IMR-90 (cell line): ENCODE measurements at regions not wholly inside any gene's neighbourhood (a gene's known extent, or its start where the extent isn't known, plus 50 kb on each side); places are given as distances from the start of the nearest gene placed in this dataset.

Experiments used
- ATAC-seq: fragments of 200-7000 bp; cut with Tn5 transposase; 2 replicates; pipeline ENCODE4 v1.9.1; 2020; ENCODE audit warnings: low read depth, mild to moderate bottlenecking, moderate library complexity
- BruUV-seq: library from RNA; stranded (reverse); fragments of 400-500 nt; replicated peaks from 2 replicates; lab custom pipeline; 2021; lab: Mats Ljungman, UMichigan
- CTCF ChIA-PET: fragments of 300-600 bp; formaldehyde crosslinking; extraction: SDS; loops from one replicate; lab custom pipeline; 2021; ENCODE audit warnings: antibody characterized with exemption; lab: Yijun Ruan, JAX
- POLR2A ChIA-PET: fragments of 300-600 bp; sonication (Branson Sonifier 250); formaldehyde crosslinking; loops from one replicate; lab custom pipeline; 2022; ENCODE audit warnings: antibody characterized with exemption; ENCODE audit not compliant: unreplicated experiment; lab: Charles Lee
- DNase-seq: peaks from one replicate; pipeline ENCODE4 v3.0.0; 2013
- H2AFZ ChIP-seq: replicated peaks from 2 replicates; pipeline ENCODE3; 2013; ENCODE audit warnings: low read length, mild to moderate bottlenecking; ENCODE audit not compliant: poor library complexity
- H2AK5ac ChIP-seq: 2 replicates; pipeline ENCODE4 v1.6.1; 2013; ENCODE audit warnings: low read depth, low read length, inconsistent platforms
- H2AK9ac ChIP-seq: replicated peaks from 2 replicates; pipeline ENCODE3; 2013; ENCODE audit warnings: mild to moderate bottlenecking, low read depth, low read length, moderate library complexity; ENCODE audit not compliant: poor library complexity
- H2BK120ac ChIP-seq: 2 replicates; pipeline ENCODE4 v1.6.1; 2013; ENCODE audit warnings: low read depth, low read length, inconsistent platforms
- H2BK15ac ChIP-seq: 3 replicates; pipeline ENCODE4 v1.6.1; 2013; ENCODE audit warnings: low read depth, low read length, inconsistent platforms
- H2BK20ac ChIP-seq: 2 replicates; pipeline ENCODE4 v1.6.1; 2013; ENCODE audit warnings: low read depth, mild to moderate bottlenecking, inconsistent platforms, low read length, moderate library complexity
- H2BK5ac ChIP-seq: 2 replicates; pipeline ENCODE4 v1.6.1; 2013; ENCODE audit warnings: mild to moderate bottlenecking, low read depth, low read length, inconsistent platforms; ENCODE audit not compliant: poor library complexity, severe bottlenecking
- H3K14ac ChIP-seq: replicated peaks from 2 replicates; pipeline ENCODE4 v1.6.1; 2013; ENCODE audit warnings: low read depth, low read length, inconsistent platforms
- H3K18ac ChIP-seq: 2 replicates; pipeline ENCODE4 v1.6.1; 2013; ENCODE audit warnings: low read depth, low read length, control low read depth
- H3K23ac ChIP-seq: 2 replicates; pipeline ENCODE4 v1.6.1; 2013; ENCODE audit warnings: low read depth, low read length, inconsistent platforms
- H3K27ac ChIP-seq: 2 replicates; pipeline ENCODE4 v1.5.1; 2013; ENCODE audit warnings: mild to moderate bottlenecking, control low read depth, low read length; ENCODE audit not compliant: insufficient read depth
- H3K27me3 ChIP-seq: 2 replicates; pipeline ENCODE4 v1.6.1; 2013; ENCODE audit warnings: low read length; ENCODE audit not compliant: control insufficient read depth, insufficient read depth
- H3K36me3 ChIP-seq: 2 replicates; pipeline ENCODE4 v1.6.1; 2013; ENCODE audit warnings: low read length, mixed read lengths; ENCODE audit not compliant: control insufficient read depth, insufficient read depth
- H3K4ac ChIP-seq: 2 replicates; pipeline ENCODE4 v1.6.1; 2013; ENCODE audit warnings: low read depth, low read length, inconsistent platforms
- H3K4me1 ChIP-seq: 2 replicates; pipeline ENCODE4 v1.6.1; 2013; ENCODE audit warnings: low read length, mixed read lengths; ENCODE audit not compliant: control insufficient read depth, insufficient read depth
- H3K4me2 ChIP-seq: 2 replicates; pipeline ENCODE4 v1.6.1; 2013; ENCODE audit warnings: low read depth, mild to moderate bottlenecking, control low read depth, low read length, moderate library complexity
- H3K4me3 ChIP-seq: 2 replicates; pipeline ENCODE4 v1.5.1; 2013; ENCODE audit warnings: low read depth, mild to moderate bottlenecking, control low read depth, low read length, moderate library complexity; ENCODE audit not compliant: insufficient read depth
- H3K56ac ChIP-seq: 2 replicates; pipeline ENCODE4 v1.6.1; 2013; ENCODE audit warnings: low read length, inconsistent platforms; ENCODE audit not compliant: insufficient read depth; ENCODE audit errors: extremely low read depth
- H3K79me1 ChIP-seq, 2 experiments: 2 replicates each; pipeline ENCODE4 v1.6.1; 2013; ENCODE audit warnings: low read length in 2 of 2, inconsistent platforms in 1 of 2, low read depth in 1 of 2
- H3K9ac ChIP-seq: 2 replicates; pipeline ENCODE4 v1.6.1; 2013; ENCODE audit warnings: low read depth, low read length, control low read depth
- H3K9me1 ChIP-seq: 2 replicates; pipeline ENCODE4 v1.6.1; 2013; ENCODE audit warnings: low read length, inconsistent platforms; ENCODE audit not compliant: insufficient read depth
- H3K9me3 ChIP-seq: 2 replicates; pipeline ENCODE4 v1.6.1; 2013; ENCODE audit warnings: low read length; ENCODE audit not compliant: control insufficient read depth, insufficient read depth
- H4K20me1 ChIP-seq: 2 replicates; pipeline ENCODE4 v1.6.1; 2013; ENCODE audit warnings: low read length, inconsistent platforms; ENCODE audit not compliant: insufficient read depth
- H4K5ac ChIP-seq: 2 replicates; pipeline ENCODE4 v1.6.1; 2013; ENCODE audit warnings: mild to moderate bottlenecking, low read depth, low read length, control low read depth
- H4K8ac ChIP-seq, 2 experiments: 2 replicates each; pipeline ENCODE4 v1.6.1; 2013; ENCODE audit warnings: low read depth in 2 of 2, low read length in 2 of 2, control low read depth in 1 of 2, inconsistent platforms in 1 of 2
- H4K91ac ChIP-seq: 2 replicates; pipeline ENCODE4 v1.6.1; 2013; ENCODE audit warnings: low read depth, low read length, inconsistent platforms; ENCODE audit not compliant: insufficient read depth
- CEBPB ChIP-seq: IDR thresholded peaks from 2 replicates; pipeline ENCODE4 v1.6.1; 2012; ENCODE audit warnings: low read depth, low read length, improper control_type of control experiment
- CHD1 ChIP-seq: IDR thresholded peaks from 2 replicates; pipeline ENCODE4 v1.6.1; 2012; ENCODE audit warnings: low read depth, low read length, improper control_type of control experiment
- MAFK ChIP-seq: IDR thresholded peaks from 2 replicates; pipeline ENCODE4 v1.6.1; 2012; ENCODE audit warnings: low read depth, low read length, improper control_type of control experiment
- MAZ ChIP-seq: IDR thresholded peaks from 2 replicates; pipeline ENCODE4 v1.6.1; 2012; ENCODE audit warnings: low read depth, mild to moderate bottlenecking, low read length, improper control_type of control experiment, moderate library complexity, borderline replicate concordance
- MXI1 ChIP-seq: IDR thresholded peaks from 2 replicates; pipeline ENCODE4 v1.6.1; 2012; ENCODE audit warnings: low read depth, mild to moderate bottlenecking, low read length, moderate library complexity, borderline replicate concordance
- NFE2L2 ChIP-seq: fragments of 150-350 bp; IDR thresholded peaks from 2 replicates; pipeline ENCODE4 v1.6.1; 2016; ENCODE audit warnings: low read depth, mild to moderate bottlenecking, low read length
- POLR2A ChIP-seq: IDR thresholded peaks from 2 replicates; pipeline ENCODE4 v1.6.1; 2012; ENCODE audit warnings: mild to moderate bottlenecking, low read depth, low read length
- RAD21 ChIP-seq: IDR thresholded peaks from 2 replicates; pipeline ENCODE4 v1.6.1; 2012; ENCODE audit warnings: low read length, improper control_type of control experiment
- RCOR1 ChIP-seq: IDR thresholded peaks from 2 replicates; pipeline ENCODE4 v1.6.1; 2012; ENCODE audit warnings: mild to moderate bottlenecking, low read length, improper control_type of control experiment; ENCODE audit not compliant: insufficient replicate concordance
- RFX5 ChIP-seq: IDR thresholded peaks from 2 replicates; pipeline ENCODE4 v1.8.0; 2012; ENCODE audit warnings: low read depth, mild to moderate bottlenecking, low read length, moderate library complexity
- SMC3 ChIP-seq: fragments of 150-350 bp; IDR thresholded peaks from 2 replicates; pipeline ENCODE4 v1.6.1; 2016; ENCODE audit warnings: low read depth, mild to moderate bottlenecking, antibody characterized with exemption, low read length, moderate library complexity
- whole genome bisulfite sequencing, 2 experiments: methylation state at CpG; one replicate each; pipeline versions ENCODE4 v1.1.5 to v1.1.7; 2013; ENCODE audit warnings: missing lambda C conversion rate in 2 of 2; ENCODE audit not compliant: insufficient read length in 1 of 2; ENCODE audit errors: extremely low coverage in 2 of 2; 5-methylcytosine and 5-hydroxymethylcytosine counted together
- dilution Hi-C: fragments of 300-500 bp; cut with HindIII; formaldehyde crosslinking; loops from one replicate; pipeline ENCODE4 v1.14.3; 2018; ENCODE audit warnings: low sequenced_read_pairs; ENCODE audit not compliant: unreplicated experiment
- in situ Hi-C: fragments of 300-500 bp; cut with MboI; formaldehyde crosslinking; loops from 3 replicates; pipeline ENCODE4 v1.14.3; 2019; ENCODE audit warnings: low sequenced_read_pairs, inconsistent platforms, mixed read lengths
- intact Hi-C: fragments of 100-400 bp; cut with micrococcal nuclease; formaldehyde crosslinking; loops from 2 replicates; pipeline ENCODE4 v1.10.0; 2022
- TF ChIP-seq, protein P1 (sequence below): conservative IDR thresholded peaks from 2 replicates; pipeline ENCODE4 v1.5.1; 2012; ENCODE audit warnings: mild to moderate bottlenecking, low read depth, low read length, improper control_type of control experiment
- TF ChIP-seq, protein P2 (sequence below): fragments of 150-350 bp; IDR thresholded peaks from 2 replicates; pipeline ENCODE4 v1.6.1; 2016; ENCODE audit warnings: low read depth, mild to moderate bottlenecking, low read length, moderate library complexity, borderline replicate concordance
- TF ChIP-seq, protein P3 (sequence below): fragments of 150-350 bp; IDR thresholded peaks from 2 replicates; pipeline ENCODE4 v1.6.1; 2017; ENCODE audit warnings: mild to moderate bottlenecking, antibody characterized with exemption, low read length, low read depth

DNA sequence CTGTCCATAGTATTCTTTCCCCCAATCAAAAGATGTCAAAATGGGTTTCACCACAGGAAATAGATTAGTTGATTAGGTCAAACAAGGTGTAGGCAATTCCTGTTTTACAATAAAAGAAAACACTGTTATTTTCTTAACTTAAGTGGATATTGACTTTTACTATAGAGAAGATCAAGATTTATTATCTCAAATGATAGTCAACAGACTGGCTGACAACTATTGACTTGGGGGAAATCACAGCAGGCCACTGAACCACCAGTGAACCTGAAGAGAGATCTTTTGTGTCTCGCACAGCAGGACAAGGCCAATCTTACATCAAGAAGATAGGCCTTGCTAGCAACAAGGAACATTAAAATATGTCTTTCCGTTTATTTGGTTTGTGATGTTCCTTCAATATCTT, 1187.6 kb downstream of the SI start:
- H3K56ac ChIP-seq = no peak overlapping the region
- H2BK15ac ChIP-seq = no peak overlapping the region
- no peak overlapping the region for H2AK9ac ChIP-seq
- H3K79me1 ChIP-seq = no peaks in the 10 kb centered on the region
- no peak for DNase-seq
- no peak overlapping the region for H2BK5ac ChIP-seq
- H3K14ac ChIP-seq = no peak overlapping the region
- no peaks in the 10 kb centered on the region for H3K27me3 ChIP-seq
- H3K4me3 ChIP-seq = no peak overlapping the region
- in situ Hi-C loops = no loop called here
- WGBS, 2 experiments = no CpG with 5 or more reads among the region's 2 CpGs
- H3K36me3 ChIP-seq = no peaks in the 10 kb centered on the region
- H2AFZ ChIP-seq = no peak overlapping the region
- no peak overlapping the region for H2AK5ac ChIP-seq
- TF ChIP-seq CHD1 (no peak), MAZ (no peak), POLR2A (no peak), NFE2L2 (no peak), SMC3 (no peak), CEBPB (no peak), MXI1 (no peak), RAD21 (no peak), RFX5 (no peak), MAFK (no peak), RCOR1 (no peak)
- TF ChIP-seq, protein P1, sequence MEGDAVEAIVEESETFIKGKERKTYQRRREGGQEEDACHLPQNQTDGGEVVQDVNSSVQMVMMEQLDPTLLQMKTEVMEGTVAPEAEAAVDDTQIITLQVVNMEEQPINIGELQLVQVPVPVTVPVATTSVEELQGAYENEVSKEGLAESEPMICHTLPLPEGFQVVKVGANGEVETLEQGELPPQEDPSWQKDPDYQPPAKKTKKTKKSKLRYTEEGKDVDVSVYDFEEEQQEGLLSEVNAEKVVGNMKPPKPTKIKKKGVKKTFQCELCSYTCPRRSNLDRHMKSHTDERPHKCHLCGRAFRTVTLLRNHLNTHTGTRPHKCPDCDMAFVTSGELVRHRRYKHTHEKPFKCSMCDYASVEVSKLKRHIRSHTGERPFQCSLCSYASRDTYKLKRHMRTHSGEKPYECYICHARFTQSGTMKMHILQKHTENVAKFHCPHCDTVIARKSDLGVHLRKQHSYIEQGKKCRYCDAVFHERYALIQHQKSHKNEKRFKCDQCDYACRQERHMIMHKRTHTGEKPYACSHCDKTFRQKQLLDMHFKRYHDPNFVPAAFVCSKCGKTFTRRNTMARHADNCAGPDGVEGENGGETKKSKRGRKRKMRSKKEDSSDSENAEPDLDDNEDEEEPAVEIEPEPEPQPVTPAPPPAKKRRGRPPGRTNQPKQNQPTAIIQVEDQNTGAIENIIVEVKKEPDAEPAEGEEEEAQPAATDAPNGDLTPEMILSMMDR = no peak
- TF ChIP-seq, protein P2, sequence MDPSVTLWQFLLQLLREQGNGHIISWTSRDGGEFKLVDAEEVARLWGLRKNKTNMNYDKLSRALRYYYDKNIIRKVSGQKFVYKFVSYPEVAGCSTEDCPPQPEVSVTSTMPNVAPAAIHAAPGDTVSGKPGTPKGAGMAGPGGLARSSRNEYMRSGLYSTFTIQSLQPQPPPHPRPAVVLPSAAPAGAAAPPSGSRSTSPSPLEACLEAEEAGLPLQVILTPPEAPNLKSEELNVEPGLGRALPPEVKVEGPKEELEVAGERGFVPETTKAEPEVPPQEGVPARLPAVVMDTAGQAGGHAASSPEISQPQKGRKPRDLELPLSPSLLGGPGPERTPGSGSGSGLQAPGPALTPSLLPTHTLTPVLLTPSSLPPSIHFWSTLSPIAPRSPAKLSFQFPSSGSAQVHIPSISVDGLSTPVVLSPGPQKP = no peak
- TF ChIP-seq, protein P3, sequence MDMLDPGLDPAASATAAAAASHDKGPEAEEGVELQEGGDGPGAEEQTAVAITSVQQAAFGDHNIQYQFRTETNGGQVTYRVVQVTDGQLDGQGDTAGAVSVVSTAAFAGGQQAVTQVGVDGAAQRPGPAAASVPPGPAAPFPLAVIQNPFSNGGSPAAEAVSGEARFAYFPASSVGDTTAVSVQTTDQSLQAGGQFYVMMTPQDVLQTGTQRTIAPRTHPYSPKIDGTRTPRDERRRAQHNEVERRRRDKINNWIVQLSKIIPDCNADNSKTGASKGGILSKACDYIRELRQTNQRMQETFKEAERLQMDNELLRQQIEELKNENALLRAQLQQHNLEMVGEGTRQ = no peak
- intact Hi-C loops = no loop called here
- POLR2A ChIA-PET = no interaction called here
- no peak overlapping the region for H3K18ac ChIP-seq
- H3K9ac ChIP-seq = no peak overlapping the region
- H2BK120ac ChIP-seq = no peak overlapping the region
- H3K23ac ChIP-seq = no peak overlapping the region
- H3K27ac ChIP-seq = no peak overlapping the region
- no peak for ATAC-seq
- H4K20me1 ChIP-seq = no peaks in the 10 kb centered on the region
- H3K9me3 ChIP-seq = no peaks in the 10 kb centered on the region
- H3K4ac ChIP-seq = no peak overlapping the region
- no peak overlapping the region for H2BK20ac ChIP-seq
- no peak overlapping the region for H4K8ac ChIP-seq
- no peaks in the 10 kb centered on the region for H3K4me1 ChIP-seq
- H3K9me1 ChIP-seq = no peaks in the 10 kb centered on the region
- H3K4me2 ChIP-seq = no peak overlapping the region
- BruUV-seq = no TSS peak
- dilution Hi-C loops = no loop called here
- no peak overlapping the region for H4K91ac ChIP-seq
- no peak overlapping the region for H4K5ac ChIP-seq
- CTCF ChIA-PET = no interaction called here
